ENCODE measurements at regions not wholly inside any gene's neighbourhood (a gene's known extent, or its start where the extent isn't known, plus 50 kb on each side); places are given as distances from the start of the nearest gene placed in this dataset.
"Not testable (repeated sequence)": the region's sequence is repeated elsewhere in the genome, so short reads cannot be mapped to it uniquely, and the experiment has no call there.

DNA sequence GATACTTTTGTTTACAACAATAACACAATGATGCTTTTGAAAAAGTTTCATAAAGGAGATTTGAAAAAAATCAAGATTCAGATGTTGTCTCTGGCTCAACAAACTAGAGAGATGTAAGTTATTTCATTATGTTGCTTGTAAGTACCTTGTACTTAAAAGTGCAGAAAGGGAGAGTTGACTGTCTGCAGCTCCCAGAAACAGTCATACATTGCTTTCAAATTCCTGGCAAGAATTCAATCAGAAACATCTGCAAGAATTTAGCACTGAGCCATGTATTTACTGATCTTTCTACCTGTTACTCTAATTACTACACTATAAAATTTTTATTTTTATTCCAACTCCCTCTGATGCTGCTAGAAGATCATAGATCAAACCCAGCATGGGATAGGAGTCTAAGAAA, 1261.3 kb upstream of the SPRY2 start:
- FAIRE-seq = peak; percentile 57

DNA sequence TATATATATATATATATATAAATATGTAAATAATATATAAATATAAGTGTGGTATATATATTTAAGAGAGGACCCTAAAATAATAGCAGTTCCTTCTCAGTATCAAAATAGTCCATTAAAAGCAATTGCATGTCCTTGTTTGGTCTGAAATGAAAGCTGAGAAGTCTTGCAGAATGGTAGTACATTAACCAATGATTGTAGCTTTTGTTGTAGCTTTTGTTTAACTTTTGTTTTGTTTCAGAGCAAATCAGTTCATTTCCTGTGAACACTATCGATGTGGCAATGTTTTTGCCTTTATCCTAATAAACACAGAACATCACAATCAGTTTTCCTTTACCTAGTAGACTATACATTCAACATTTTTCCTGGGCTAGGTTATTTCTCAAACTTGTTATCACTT, 1256.2 kb upstream of the SPRY2 start:
- no peak for FAIRE-seq

DNA sequence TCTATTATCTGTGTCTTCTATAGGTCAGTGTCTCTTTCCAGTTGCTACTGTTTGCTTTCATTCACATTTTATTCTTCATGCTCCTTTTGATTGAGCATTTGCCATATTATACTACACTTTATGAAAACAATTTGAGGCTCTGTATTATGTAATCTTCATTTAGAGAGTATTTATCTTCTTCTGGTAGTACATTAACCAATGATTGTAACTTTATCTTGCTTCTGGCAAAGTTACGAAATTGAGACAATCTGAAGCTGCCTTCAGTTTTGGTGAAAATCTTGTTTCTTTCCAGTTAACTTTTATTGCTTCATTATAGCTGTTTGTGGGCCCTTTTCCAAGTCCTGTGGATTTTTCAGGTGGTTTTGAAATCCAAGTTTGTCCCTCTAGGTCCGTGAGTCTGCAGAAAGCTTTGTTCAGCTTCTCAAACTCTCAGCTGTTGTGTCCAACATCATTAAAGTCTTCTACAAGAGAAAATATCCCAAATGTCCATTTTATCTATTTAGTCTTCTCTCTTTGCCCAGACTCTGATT, 1255.4 kb upstream of the SPRY2 start:
- FAIRE-seq = no peak

DNA sequence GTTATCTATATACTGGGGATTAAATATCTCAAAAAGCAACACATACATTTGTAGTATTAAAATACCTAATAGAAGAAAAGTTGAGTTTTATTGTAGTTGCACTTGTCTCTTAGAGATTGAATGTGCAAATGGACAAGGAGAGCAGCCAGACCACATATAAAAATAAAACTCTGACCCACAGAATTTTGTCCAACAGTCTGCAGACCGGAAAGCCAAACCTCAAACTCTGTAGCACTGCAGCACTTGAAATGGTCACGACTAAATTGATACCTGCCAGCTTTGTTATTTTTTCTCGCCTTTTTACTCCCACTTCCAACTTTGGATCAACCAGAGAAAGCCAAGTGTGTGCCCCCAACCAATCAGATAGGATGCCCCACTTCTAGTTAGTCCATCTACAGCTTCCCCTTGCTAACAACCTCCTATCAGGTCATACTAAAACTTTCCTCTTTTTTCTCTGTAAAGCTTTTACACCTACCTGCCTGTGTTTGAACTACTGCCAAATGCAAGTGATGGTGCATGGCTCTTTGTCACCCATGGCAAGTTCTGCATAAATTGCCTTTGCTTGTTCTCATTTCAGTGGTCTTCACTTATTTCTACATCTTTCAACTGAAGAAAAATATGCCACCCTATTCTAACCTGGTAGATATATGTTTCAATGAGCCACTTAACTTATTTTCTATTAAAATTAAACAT, 1250.7 kb upstream of the SPRY2 start:
- no peak for FAIRE-seq

DNA sequence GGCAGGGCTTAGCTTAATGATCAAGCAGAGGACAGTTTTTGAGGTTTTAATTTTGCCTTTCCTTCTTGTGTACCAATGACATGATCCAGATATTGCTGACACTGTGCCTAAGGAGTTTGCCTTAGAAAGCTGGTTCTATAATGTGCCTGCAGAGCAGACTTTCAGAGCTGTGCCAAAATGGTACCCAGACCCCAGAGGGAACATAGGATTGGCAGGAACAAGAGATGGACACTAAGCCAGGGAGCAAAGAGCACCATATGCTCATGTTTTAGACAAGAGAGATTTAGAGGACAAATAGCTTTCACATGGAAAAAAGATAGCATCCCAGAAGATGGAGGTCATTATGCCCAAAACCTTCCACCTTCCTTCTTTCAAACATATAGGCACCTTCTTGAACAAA, 1241.5 kb upstream of the SPRY2 start:
- no peak for FAIRE-seq

DNA sequence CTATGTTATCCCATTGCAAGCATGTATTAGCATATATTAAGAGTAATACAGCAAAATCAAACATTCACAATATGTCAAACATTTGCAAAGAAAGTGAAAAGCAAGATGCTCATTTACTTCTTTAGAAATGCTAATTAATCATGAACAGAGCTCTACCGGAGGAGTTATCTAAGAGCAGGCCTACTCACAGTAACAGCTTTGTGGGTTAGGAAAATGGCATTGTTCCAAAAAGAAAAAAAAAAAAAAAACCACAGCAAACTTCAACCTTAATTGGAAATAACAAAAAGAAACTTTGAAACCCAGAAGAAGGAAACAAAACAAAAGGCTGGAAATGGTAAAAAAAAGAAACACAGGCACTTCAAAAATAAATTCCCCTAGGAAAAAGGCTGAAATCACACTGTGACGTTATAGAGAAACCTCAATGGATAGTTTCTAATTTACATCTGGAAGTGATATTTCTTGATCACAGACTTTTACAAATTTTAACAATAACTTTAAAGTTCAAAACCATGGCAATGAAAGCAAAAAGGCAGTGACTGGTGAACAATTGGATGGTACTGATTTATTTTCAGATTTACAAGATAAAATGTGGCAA, 1236.8 kb upstream of the SPRY2 start:
- FAIRE-seq = no peak

DNA sequence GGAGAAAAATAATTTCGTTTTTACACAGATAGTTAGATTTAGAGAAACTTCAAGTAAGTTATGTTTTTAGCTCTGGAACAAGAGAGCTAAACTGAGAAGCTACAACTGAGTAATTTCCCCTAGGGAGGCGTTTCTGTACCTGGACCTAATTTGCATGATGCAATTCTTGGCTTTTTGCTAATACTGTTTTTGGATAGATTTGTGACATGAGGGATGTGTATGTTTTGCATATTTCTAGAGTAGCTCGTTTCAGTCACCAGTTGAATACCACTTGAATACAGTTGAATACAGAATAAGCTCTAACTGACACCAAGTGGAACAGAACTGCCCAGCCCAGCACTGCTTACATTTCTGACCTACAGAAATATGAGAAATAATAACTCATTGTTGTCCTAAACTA, 1227.9 kb upstream of the SPRY2 start:
- FAIRE-seq = no peak

DNA sequence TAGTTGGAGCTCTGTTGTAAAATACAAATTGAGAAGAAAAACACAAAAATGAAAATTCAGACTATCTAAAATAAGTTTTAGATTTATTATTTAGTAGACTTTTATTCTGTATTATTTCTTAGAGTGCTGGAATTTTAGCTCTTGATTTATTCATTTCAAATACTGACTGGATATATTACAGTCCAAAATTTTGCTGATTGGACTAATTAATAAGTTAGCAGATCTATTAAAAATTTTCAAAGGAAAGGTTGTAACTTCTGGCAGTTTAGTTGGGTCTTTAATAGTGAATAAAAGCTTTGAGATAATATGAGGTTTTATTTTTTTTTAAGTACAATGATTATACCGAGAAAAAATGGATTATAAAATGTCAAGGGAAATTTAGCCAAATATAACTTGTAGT, 1224.9 kb upstream of the SPRY2 start:
- FAIRE-seq = no peak

DNA sequence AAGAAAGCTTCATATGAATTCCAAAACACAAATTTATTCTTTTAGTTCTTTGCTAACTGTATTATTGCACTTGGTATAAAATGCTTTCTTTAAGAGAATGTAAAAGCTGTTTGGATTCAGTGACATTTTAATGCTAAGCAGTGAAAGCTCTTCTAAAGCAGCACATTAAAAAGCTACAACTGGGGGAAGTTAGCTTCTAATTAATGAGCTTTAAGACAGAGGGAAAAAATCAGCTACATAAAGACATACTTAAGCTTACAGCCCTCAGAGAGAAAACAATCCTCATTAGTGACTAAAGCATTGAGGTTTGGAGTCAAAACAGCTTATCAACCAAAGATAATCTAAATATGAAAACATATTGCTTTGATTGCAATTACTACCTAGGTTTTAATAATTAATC, 1222.2 kb upstream of the SPRY2 start:
- FAIRE-seq = no peak

DNA sequence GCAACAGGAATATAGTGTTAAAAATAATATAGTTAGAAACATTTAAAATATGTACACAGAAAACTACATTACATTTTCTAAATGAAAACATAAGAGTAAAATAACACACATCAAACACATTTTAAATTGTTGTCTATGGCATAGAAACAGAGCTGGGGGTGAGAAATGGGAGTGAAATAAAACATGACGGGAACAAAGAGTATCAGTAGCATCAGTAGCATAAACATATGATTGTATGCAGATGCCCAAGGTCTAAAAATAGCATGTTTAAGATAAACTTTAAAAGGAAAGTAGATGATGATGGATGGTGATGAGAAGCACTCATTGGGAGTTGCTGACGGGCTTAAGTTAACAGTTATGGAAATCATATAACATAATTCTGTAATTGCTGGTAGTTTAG, 1221.7 kb upstream of the SPRY2 start:
- no peak for FAIRE-seq

DNA sequence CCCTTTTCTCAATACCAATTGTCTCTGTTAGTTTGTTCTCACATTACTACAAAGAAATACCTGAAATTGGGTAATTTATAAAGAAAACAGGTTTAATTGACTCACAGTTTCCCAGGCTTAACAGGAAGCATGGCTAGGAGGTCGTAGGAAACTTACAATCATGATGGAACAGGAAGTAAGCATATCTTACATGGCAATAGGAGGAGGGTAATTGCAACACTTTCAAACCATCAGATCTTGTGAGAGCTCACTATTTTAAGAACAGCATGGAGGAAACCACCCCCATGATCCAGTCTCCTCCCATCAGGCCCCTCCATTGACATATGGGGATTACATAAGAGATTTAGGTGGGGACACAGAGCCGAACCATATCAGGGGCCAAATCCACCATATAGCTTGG, 1210.1 kb upstream of the SPRY2 start:
- FAIRE-seq = no peak

DNA sequence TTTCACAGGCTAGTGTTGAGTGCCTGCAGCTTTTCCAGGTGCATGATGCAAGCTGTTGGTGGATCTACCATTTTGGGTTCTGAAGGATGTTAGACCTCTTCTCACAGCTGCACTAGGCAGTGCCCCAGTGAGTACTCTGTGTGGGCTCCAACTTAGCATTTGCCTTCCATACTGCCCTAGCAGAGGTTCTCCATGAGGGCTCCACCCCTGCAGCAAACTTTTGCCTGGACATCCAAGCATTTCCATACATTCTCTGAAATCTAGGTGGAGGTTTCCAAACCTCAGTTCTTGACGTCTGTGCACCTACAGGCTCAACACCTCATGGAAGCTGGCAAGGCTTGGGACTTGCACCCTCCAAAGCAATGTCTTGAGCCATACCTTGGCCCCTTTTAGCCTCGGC, 1205.4 kb upstream of the SPRY2 start:
- FAIRE-seq = not testable (repeated sequence)

DNA sequence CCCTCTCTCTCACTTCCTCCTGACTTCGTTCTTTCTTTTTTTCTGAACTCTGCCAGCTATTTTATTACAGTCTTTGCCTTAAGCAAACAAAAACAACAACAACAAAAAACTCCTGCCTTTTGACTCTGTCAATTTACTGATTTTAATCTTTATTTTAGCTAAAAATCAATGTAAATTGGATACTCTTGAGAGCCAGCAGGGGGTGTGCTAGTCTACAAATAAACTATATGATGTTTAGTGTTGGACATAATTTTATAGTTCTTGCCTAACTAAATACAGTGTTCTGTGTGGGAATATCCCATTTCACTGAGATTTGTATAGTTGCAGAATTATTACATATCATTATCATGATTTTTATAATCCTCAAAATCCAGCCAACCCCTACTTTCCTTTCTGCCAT, 1199.9 kb upstream of the SPRY2 start:
- no peak for FAIRE-seq

DNA sequence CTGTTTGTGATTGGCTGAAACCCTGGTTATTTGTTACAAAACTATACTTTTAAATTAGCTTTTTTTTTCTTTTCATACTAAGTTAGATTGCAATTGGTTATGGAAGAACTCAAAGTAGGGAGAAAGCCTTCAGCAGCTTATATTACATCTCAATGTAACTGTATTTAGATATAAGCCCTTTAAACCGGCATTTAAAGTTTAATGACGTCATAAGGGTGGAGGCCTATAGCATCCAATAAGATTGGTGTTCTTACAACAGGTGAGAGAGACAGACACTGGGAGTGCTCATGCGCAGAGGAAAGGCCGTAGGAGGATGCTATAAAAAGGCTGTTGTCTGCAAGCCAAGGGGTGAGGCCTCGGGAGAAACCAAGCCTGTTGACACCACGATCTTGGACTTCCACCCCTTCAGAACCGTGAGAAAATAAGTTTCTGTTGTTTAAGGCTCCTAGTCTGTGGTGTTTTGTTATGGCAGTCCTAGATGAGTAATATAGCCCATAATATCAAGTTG, 1198.8 kb upstream of the SPRY2 start:
- no peak for FAIRE-seq

DNA sequence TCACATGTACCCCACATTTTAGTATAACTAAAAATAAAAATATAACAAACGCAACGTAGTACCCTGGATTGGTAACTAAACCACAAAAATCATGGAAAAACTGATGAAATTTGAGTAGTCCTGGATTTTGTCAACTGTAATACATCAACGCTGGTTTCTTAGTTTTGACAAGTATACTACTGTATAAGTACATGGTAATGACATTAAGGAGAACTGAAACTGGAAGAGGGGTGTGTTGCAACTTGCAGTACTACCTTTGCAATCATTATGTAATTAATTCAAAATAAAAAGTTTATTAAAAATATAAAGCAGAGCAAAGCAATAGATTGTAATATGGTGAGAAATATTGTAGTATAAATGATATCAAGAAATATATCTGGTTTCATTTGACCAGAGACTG, 1158.0 kb upstream of the SPRY2 start:
- no peak for FAIRE-seq

DNA sequence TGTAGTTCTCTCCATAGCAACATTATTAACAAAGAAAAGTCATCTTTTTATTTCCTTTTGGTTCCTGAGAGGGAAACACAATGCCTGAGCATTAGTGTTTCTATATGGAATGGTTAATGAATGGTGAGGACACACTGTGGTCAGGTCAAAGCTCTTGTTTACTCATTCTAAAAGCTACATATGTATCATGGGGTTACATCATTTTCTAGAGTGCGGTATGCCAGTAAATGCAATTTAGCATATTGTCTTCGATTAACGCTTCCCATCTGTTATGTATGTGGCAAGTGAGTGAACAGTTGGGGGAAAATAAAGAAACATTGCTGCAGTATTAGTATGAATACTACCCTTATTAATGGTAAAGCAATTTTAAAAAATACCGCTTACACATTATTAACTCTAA, 1152.2 kb upstream of the SPRY2 start:
- no peak for FAIRE-seq

DNA sequence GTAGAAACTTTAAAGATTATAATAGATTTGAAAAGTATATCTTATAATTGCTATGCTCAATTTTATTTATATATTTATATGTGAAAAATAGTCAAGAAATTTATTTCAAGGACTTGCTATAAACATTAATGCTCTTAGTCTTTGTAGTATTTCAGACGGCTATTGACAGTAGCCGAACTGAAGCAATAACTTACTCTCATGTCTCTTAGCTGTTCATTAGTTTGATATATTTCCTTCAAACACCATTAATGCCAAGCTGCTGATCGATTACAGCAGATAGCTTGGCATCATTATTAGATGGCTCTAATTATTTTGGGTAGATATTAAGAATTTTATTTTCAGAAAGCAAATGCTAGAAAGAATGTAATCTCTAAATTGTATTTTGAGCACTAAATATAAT, 1151.5 kb upstream of the SPRY2 start:
- no peak for FAIRE-seq

DNA sequence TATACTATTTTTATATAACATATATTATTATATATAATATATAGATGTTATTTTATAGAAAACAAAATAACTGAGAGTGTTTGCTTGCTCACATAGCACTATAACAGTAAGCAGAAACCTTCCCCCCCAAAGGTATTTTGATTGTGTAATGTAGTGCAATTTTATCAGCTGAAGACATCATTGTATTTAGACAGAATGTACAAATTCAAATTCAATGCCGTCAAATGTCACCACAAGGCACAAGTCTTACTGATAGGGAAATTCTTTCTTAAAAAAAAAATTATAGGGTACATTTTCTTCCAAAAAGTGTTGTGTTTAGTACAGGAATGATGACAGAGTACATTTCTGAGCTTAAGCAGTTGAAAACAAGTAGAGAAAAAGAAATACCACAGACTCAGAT, 1147.1 kb upstream of the SPRY2 start:
- no peak for FAIRE-seq

DNA sequence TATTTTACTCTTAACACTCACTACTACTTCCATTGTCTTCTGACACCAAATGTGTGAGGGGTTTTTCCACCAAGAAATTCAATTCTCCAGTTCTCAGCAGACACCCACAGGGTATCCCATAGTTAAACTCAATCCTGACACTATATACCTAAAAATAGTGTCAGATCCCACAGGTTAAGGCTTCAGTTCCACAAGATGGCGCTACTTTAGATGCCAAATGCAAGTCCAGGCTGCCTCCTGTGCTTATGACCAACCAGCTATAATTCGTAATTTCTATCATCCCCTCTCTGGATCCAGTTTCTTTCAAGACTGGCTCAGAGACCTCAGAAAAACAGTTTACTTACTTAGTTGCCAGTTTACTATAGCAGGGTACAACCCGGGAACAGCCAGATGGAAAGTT, 1146.2 kb upstream of the SPRY2 start:
- no peak for FAIRE-seq

DNA sequence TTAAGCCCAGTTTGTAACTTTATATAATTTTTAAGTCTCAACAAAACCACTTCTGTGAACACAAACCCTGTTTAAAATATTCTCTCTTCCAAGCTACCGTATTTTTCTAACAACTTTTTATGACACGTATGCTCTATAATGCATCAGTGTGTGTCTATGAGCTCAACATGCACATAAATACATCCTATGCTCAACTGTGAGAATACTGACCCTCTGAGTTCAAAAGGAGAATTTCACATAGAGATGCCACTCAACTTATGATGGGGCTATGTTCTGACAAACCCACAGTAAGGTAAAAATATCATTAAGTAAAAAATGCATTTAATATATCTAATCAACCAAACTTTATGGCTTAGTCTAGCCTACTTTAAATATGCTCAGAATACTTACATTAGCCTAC, 1139.7 kb upstream of the SPRY2 start:
- no peak for FAIRE-seq

DNA sequence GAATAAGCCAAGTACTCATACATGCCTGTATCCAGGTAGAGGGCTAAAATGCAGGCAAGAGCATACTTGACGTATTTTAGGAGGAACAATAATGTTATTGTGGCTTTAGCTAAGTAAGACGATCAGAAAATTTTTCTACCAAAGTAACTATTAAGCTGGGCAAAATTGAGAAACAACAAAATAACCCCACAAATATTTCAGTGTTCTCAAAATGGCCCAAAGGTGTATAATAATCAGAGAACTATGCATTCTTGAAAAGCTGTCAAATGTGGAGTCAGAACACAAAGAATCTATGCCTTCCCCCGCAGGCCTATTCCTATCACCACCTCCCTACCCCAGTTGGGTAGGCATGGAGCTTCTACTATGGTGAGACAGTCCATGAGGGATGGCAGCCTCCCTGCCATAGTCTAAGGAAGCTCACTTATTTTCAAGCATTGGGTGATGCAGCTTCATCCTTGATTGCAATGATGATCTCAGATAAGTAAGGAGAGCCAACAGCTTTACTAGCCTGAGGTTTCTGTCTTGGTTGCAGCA, 1132.5 kb upstream of the SPRY2 start:
- no peak for FAIRE-seq

DNA sequence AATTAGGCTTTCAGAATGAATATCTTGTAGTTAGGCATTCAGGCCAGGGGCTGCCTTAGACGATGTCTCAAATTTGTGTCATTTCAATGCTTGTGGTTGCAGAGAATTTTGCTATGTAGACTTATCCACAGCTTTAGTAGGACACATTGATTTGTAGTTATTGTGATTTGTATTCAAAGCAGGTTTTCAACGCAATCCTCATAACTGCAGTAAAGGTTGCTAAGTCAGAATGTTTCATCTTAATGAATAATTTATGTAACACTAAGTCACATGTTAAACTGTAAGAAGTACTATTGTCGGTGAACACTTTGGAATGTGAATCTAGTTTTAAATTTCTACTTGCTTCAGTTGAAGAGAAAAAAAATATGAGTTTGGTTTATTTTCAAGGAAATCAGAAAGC, 1117.2 kb upstream of the SPRY2 start:
- FAIRE-seq = no peak

DNA sequence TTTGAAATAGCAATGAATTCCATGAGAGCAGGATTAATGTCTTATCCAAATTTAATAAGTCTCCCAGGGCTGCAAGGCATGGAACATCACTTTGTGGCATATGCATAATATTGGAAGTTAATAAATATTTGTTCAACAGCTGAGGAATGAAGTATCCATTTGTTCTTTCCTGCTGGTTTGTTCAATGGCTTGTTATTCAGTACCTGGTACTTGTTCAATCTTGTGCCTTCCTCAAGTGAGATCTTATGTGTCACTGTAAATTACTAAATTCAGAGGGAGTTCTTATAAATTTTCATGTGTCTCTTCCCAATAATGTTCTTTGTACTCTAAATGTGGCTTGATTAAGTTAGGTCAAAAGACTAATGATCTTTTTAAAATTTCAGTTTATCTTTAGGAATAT, 1105.5 kb upstream of the SPRY2 start:
- no peak for FAIRE-seq

DNA sequence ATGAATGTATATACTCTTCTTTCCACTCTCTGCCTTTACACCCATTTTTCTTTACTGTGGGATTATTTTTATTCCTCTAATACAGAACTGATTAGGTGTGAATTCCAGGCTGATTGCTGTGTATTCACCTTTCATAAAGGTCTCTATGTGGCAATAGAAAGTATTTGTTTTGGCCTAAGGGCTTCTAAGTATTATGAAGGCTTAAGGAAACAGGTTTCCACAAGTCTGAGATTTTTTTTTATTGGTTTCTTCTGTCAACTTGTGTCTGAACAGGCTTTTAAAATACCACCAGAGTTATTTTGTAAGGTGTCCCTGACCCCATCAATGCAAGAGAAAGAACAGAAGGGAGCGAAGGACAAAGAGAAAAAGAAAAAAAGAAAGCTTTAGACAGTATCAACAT, 1102.0 kb upstream of the SPRY2 start:
- no peak for FAIRE-seq
